AG09309 (cell line): ENCODE measurements at regions not wholly inside any gene's neighbourhood (a gene's known extent, or its start where the extent isn't known, plus 50 kb on each side); places are given as distances from the start of the nearest gene placed in this dataset.

Experiments used
- DNase-seq: peaks from one replicate; pipeline ENCODE4 v3.0.0-alpha.2; 2010; ENCODE audit warnings: low read depth
- H3K4me3 ChIP-seq: 2 replicates; pipeline ENCODE4 v1.5.1; 2011; ENCODE audit warnings: mild to moderate bottlenecking, low read depth, low read length, moderate library complexity; ENCODE audit not compliant: control insufficient read depth
- CTCF ChIP-seq: IDR thresholded peaks from 2 replicates; pipeline ENCODE4 v1.5.1; 2011; ENCODE audit warnings: mild to moderate bottlenecking, low read depth, low read length, inconsistent platforms; ENCODE audit not compliant: insufficient read depth, control insufficient read depth; ENCODE audit errors: missing control alignments

DNA sequence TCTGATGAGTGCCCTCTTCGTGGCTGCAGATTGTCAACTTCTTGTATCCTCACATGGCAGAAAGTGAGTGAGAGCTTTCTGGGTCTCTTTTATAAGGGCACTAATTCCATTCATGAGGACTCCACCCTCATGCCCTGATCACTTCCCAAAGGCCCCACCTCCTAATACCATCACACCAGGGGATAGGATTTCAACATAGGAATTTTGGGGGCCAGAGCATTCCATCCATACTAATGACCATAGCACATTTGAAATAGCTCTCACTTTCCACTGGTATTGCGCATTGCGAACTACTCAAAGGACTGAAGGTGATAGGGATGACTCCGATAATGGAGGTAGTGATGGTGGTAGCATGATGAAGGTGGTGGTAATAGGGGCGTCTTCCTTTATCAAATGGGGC is 324.3 kb downstream of the PRL start:
- no peak for DNase-seq
- TF ChIP-seq CTCF, result no peak
- H3K4me3 ChIP-seq, result no peak overlapping the region

GRCh38 chr6:21977346-21977745 is 319.5 kb downstream of the PRL start:
- TF ChIP-seq CTCF, result no peak
- H3K4me3 ChIP-seq, result no peak overlapping the region
- DNase-seq, result no peak

GRCh38 chr6:21981235-21981833 is 315.5 kb downstream of the PRL start:
- no peak for DNase-seq
- no peak for TF ChIP-seq CTCF
- H3K4me3 ChIP-seq, result no peak overlapping the region

- no peak for TF ChIP-seq CTCF
- DNase-seq, result no peak
- no peak overlapping the region for H3K4me3 ChIP-seq
Observed at GRCh38 chr6:21984135-21984534, 312.7 kb downstream of the PRL start.

GRCh38 chr6:21984561-21984960 is 312.3 kb downstream of the PRL start:
- no peak for DNase-seq
- H3K4me3 ChIP-seq, result no peak overlapping the region

DNA sequence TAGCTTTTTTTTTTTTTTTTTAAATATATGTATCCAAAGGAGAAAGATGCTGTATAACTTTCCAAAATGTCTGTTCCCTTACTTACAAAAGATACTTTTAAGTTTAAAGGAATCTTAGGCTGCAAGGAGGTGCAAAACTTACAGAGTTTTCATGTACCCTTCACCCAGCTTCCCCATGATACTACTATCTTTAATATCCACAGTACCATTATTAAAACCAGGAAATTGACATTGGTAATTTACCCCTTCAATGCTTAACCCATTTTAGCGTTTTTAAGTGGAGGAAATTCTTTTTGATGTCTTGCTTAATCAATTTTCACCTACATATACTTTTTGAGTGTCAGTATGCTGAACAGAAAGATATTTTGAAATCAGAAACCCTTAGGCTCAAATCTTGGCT is 310.9 kb downstream of the PRL start:
- H3K4me3 ChIP-seq, result no peak overlapping the region
- no peak for DNase-seq
- no peak for TF ChIP-seq CTCF

More at GRCh38 chr6:21984561-21984960, 312.3 kb downstream of the PRL start:
- TF ChIP-seq CTCF, result no peak

- DNase-seq, result no peak
- no peak for TF ChIP-seq CTCF
- H3K4me3 ChIP-seq, result no peak overlapping the region
Observed at GRCh38 chr6:21986703-21987102, 310.1 kb downstream of the PRL start.
